NCI-H1092 (cell line): ENCODE measurements at regions not wholly inside any gene's neighbourhood (a gene's known extent, or its start where the extent isn't known, plus 50 kb on each side); places are given as distances from the start of the nearest gene placed in this dataset.
"Not testable (repeated sequence)": the region's sequence is repeated elsewhere in the genome, so short reads cannot be mapped to it uniquely, and the experiment has no call there.

Source experiments
- DNase-seq: peaks from one replicate; lab custom pipeline; 2025; lab: John Stamatoyannopoulos, UW

GRCh38 chr7:152594801-152595200 lies 81.1 kb downstream of the XRCC2 start:
- no peak for DNase-seq

GRCh38 chr7:152591976-152592375 lies 84.0 kb downstream of the XRCC2 start:
- DNase-seq, result no peak

- DNase-seq, result no peak
Measured at GRCh38 chr7:152590481-152590880, 85.5 kb downstream of the XRCC2 start.

DNA sequence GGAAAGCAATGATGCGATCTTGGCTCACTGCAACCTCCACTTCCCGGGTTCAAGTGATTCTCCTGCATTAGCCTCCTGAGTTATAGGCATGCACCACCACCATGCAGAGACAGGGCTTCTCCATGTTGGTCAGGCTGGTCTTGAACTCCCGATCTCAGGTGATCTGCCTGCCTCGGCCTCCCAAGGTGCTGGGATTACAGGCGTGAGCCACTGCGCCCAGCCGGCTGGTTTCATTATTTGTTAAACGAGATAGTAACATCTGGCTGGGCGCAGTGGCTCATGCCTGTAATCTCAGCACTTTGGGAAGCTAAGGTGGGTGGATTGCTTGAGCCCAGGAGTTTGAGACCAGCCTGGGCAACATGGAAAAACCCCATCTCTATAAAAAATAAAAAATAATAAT lies 86.1 kb downstream of the XRCC2 start:
- not testable (repeated sequence) for DNase-seq

GRCh38 chr7:152588350-152588749 lies 87.6 kb downstream of the XRCC2 start:
- DNase-seq, result no peak

DNA sequence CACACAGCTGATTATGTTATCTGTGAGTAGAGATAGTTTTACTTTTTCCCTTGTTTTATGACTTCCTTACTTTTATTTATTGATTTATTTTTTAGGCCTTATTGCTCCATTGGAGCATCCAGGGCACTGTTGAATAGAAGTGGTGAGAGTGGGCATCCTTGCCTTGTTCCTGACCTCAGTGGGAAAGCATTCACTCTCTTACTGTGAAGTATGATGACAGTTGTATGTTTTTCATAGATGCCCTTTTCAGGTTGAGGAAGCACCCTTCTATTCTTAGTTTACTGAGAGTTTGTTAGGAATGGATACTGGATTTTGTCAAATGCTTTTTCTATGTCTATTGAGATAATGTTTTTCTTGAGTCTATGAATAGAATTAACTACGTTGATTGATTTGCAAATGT lies 88.6 kb downstream of the XRCC2 start:
- DNase-seq, result no peak

DNA sequence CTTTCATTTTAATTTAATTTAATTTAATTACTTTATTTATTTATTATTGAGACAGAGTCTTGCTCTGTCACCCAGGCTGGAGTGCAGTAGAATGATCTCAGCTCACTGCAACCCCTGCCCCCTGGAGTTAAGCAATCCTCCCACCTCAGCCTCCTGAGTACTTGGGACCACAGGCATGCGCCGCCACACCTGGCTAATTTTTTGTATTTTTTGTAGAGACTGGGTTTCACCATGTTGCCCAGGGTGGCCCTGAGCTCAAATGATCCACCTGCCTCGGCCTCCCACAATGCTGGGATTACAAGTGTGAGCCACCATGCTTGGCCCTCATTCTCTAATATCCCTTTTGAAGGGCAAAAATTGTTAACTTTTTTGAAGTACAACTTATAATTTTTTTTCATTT lies 92.9 kb downstream of the XRCC2 start:
- no peak for DNase-seq

DNA sequence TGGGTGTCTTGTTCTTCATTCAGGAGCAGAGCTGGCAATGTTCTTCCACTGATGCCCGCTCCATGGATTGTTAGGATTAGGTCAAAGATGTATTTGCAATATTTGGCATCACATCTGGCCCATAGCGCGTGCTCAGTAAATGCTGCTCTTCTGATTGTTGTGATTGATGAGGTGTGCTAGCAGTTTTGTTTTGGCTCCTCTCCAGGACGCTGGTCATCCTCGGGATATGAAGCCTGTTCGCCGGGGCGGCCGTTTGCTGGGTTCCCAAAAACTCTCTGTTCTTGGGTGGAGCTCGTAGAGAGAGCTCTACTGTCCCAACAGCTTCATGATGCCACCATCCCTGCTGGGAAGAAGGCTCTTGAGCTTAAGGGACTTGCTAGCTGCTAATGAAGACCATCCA lies 96.9 kb downstream of the XRCC2 start:
- DNase-seq, result no peak

DNA sequence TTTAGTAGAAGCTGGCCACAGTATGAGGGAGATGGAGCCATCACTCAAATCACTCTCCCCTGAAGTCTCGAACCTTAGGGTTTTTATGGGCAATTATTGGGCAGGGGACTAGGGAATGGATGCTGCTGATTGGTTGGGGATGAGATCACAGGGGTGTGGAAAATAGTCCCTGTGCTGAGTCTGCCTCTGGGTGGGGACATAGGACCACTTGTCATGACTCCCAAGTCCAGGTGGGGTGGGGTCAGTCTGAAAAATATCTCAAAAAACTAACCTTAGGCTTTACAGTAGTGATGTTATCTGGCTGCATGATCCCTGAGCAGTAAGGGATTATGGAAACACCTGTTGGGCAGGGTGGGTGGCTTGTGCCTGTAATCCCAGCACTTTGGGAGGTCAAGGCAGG lies 98.6 kb downstream of the XRCC2 start:
- no peak for DNase-seq

- DNase-seq, result peak; percentile 20
Measured at GRCh38 chr7:152574892-152575548, 100.9 kb downstream of the XRCC2 start.

- DNase-seq, result not testable (repeated sequence)
Measured at GRCh38 chr7:152573186-152573585, 102.8 kb downstream of the XRCC2 start.

GRCh38 chr7:152572101-152572500 lies 103.8 kb downstream of the XRCC2 start:
- no peak for DNase-seq

GRCh38 chr7:152571068-152571467 lies 104.9 kb downstream of the XRCC2 start:
- peak; percentile 90 for DNase-seq

GRCh38 chr7:152568972-152569371 lies 107.0 kb downstream of the XRCC2 start:
- DNase-seq, result no peak

GRCh38 chr7:152565731-152566130 lies 110.2 kb downstream of the XRCC2 start:
- no peak for DNase-seq

DNA sequence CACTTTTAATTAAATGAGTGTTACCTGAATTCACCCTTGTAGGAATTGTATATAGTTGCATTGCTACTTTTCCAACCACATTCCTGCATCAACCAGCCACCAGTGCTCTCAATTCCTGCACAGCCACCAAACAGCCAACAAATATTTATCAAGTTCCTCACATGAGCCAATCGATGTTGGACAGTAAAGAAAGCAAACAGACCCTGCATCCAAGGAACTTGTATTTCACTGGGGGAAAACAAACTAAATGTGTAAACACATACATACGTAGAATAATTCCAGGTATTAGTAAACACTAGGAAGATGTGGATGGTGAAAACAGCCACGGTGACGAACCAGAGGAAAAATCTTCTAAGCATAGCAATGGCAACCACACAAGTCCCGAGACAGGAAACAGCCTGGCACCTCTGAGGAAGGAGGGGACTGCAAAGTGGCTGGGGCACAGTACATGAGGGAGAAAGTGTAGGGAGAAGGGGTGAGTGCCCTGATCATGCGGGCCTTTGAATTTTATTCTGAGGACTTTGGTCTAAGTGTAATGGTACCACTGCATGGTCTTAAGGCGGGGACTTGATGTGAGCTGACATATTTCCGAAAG lies 111.2 kb downstream of the XRCC2 start:
- no peak for DNase-seq

- DNase-seq, result no peak
Measured at GRCh38 chr7:152556013-152556755, 119.8 kb downstream of the XRCC2 start.

DNA sequence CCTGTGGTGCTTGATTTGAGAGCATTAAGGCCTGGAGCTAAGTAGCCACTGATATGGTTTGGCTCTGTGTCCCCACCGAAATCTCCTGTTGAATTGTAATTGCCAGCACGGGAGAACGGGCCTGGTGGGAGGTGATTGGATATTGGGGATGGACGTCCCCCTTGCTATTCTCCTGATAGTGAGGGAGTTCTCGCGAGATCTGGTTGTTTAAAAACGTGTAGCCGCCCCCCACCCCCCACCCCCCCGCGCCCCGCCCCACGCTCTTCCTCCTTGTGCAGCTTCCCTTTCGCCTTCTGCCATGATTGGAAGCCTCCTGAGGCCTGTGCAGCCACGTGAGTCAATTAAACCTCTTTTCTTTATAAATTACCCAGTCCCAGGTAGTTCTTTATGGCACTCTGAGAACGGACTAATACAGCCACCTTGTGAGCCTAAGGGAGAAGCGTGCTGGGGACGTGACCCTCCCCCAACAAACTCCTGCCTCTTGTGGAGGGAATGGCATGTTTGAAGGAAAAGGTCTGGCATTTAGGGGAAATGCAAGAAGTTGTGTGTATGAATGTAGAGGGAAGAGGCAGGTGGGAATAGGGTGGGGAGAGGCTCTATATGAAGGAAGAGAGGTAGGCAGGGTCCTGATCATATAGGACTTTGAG lies 118.0 kb upstream of the KMT2C start:
- DNase-seq, result no peak

- no peak for DNase-seq
Measured at GRCh38 chr7:152551304-152552036, 115.7 kb upstream of the KMT2C start.

DNA sequence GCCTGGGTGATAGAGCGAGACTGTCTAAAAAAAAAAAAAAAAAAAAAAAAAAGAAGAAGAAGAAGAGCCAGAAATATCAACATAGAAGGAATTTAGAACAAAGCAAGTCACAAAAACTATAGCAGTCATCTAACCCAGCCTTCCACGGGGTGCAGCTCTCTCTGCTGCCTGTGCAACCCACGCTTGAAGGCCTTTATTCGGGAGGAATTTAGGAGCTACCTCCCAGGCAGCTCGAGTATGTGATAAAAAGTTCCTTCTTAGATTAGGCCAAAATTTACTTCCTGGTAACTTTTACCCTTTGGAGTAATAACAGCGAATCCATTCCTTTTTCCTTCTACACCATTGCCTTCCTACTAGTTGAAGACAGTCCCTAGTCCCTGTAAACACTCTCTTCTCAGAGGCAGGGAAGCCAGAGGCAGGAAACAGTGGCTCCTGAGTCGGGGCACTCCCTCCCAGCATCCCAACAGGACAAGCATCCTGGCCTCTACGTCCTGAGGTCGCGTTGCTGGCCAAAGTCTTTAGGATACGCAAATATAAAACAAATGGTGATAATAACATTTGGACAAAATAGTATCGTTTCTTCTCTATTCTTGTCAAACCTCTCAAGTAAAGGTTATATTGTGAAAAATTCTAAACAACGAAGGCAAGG lies 109.3 kb upstream of the KMT2C start:
- DNase-seq, result no peak

- DNase-seq, result no peak
Measured at GRCh38 chr7:152544481-152544927, 108.7 kb upstream of the KMT2C start.

- no peak for DNase-seq
Measured at GRCh38 chr7:152543799-152544198, 108.0 kb upstream of the KMT2C start.
